Hematopoietic multipotent progenitor cell treated with erythropoietin and hydrocortisone succinate and interleukin-3 and kit ligand, for 6 days (in vitro differentiated cells): ENCODE measurements at regions not wholly inside any gene's neighbourhood (a gene's known extent, or its start where the extent isn't known, plus 50 kb on each side); places are given as distances from the start of the nearest gene placed in this dataset.

Source experiments
- DNase-seq: peaks from one replicate; pipeline ENCODE4 v3.0.0-alpha.2; 2015

GRCh38 chrX:39307488-39307887 lies 506.2 kb downstream of the MID1IP1 start:
- DNase-seq, result no peak

DNA sequence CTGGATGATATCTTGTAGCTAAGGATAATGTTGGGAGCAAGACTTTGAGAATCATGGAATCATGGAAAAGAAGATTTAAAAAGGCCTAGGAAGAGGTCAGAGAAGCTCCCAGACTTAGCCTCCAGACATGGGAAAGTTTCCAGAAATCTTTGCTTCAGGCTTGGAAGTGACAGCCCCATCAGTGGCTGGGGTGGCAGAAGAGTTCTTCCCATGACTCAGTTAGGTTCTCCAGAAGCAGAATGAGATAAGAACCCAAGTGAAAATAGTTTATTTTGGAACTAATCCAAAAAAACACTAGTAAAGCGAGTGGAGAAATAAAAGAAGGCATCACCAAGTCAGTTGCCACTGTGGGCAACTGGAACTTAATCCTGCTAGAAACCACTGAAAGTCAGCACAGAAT lies 506.9 kb downstream of the MID1IP1 start:
- no peak for DNase-seq

GRCh38 chrX:39309018-39309635 lies 507.9 kb downstream of the MID1IP1 start:
- no peak for DNase-seq

- DNase-seq, result peak; percentile 50
Measured at GRCh38 chrX:39309721-39310152, 508.5 kb downstream of the MID1IP1 start.

DNA sequence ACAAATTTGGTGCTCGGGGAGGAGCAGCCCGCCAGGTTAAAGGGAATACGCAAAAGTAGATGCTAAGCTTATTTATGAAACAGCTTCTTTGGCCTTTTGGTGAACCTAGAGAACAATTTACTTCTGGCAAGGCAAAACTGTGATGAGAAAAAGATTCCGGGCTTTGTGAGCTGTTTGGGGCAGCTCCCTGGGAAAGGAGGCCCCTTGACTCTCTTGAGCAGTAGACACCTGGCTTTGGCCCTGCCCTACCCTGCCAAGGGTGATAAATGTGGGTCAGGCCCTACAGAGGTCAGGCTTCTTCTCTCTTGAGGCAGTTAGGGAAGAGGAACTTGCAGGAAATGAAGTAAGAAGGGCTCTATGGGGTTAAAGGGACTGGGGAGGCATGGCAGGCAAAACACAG lies 509.6 kb downstream of the MID1IP1 start:
- no peak for DNase-seq

- no peak for DNase-seq
Measured at GRCh38 chrX:39311646-39312045, 510.4 kb downstream of the MID1IP1 start.

DNA sequence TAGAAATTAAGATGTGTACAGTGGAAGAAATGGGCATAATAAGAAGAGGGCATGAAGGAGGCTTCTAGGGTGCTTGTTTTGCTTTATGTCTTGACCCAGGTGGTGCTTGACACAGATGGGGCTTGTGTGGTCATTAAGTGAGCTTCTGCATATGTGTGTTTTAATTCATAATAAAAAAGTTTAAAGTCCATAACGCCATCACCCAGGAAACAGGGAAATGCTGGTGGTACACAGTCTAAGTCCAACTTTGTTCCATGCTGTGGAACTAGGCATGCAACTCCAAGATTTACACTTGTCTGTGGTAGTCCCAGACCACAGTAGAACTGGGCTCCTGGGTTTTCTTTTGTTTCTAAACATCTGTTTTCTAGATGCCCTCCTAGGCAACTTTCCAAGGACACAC lies 511.9 kb downstream of the MID1IP1 start:
- no peak for DNase-seq

- no peak for DNase-seq
Measured at GRCh38 chrX:39318506-39319343, 517.5 kb downstream of the MID1IP1 start.

DNA sequence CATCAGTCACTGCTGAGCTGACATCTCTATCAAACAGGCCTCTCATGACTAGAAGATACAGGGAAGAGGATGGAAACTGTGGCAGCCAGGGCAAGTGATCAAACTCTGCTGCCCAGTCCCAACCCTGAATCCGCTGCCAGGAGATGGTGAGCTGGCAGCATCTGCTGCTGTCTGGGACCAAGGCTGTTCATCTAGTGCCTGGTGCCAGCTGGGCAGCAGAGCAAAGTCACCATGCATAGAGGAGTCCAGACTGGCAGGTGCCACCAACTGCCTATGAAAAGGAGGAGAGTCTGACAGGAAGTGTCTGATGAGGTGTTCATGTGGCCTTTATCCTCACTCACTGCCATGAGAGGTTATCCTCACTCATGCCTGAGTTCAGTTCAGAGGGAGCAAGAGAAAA lies 518.9 kb downstream of the MID1IP1 start:
- no peak for DNase-seq

GRCh38 chrX:39322496-39322895 lies 521.2 kb downstream of the MID1IP1 start:
- DNase-seq, result no peak

DNA sequence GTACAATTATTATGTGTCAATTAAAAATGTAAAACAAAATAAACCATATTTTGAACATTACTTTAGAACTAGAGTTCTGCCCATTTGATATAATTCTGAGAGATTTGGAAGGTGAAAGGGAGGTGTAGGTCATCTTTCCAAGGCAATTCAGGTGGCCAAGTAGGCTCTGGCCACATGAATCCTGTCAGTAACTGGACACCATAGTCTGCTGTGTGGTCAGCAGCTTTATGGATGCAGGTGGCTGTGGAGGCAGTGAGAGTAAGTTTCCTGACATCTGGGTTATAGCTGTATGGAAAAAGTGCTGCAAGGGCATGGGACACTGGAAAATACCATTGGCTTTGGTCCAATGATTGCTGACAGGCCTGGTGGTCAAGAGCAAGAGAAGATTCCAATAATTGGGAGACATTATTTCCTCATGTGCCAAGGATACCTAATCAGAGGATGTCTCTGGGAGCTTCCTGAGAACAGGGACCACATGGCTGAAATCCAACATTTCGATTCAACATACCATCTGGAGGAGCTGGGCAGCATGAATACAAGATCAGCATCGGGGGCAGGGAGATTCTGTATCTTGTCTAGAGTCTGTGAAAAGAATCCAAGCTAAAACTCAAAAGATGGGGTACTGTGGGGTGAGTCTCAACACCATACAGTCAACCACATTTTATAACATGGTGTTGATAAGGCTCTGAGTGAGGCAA lies 523.1 kb downstream of the MID1IP1 start:
- DNase-seq, result no peak

DNA sequence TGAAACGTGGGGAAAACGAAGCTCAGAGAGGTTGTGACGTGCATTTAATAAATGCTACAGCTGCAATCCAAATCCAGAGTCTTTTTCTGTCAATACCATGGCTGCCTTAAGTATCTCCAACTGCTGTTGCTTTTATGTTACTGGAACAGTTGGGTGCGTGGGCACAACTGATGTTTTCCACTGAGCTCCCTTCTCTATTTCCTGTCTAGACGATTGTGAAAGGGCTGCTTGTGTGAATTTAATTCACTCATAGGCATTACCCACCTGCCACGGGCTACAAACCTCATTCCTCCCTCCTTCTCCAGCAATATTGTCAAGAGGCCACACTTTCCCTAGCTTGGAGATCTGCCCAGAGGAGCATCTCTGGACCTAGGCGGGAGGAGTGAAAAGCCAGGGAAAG lies 526.0 kb downstream of the MID1IP1 start:
- no peak for DNase-seq

- no peak for DNase-seq
Measured at GRCh38 chrX:39327705-39328104, 526.4 kb downstream of the MID1IP1 start.

GRCh38 chrX:39328661-39329060 lies 527.4 kb downstream of the MID1IP1 start:
- no peak for DNase-seq

DNA sequence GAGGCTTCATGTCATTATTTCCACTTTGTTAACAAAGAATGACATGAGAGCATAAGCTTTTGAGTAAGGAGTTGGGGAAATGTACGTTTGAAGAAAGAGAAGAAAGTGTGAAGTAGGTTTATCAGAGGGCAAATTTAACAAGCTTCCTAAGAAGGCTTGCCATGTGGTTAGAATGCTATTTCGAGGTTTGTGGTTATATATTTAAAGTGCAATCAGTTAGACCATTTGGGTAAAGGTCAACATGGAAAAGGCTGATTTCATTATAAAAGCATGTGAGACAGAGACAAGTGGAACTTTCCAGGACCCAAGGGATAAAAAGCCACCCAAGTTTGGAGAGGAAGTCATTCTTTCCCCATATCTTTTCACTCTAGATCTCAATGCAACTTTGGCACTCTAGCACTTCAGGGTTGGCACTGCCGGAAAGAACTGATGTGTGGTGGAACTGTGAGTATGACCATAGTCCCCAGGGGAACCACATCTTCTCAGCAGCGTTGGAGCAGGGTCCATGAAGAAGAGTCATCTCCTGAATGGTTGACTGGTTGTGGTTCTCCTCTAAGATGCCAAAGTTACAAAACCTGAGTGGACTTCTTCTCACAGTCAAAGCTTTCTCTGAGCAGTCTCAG lies 529.9 kb downstream of the MID1IP1 start:
- peak; percentile 16 for DNase-seq

GRCh38 chrX:39333451-39333850 lies 532.2 kb downstream of the MID1IP1 start:
- no peak for DNase-seq

GRCh38 chrX:39335513-39336235 lies 534.4 kb downstream of the MID1IP1 start:
- DNase-seq, result peak; percentile 28

GRCh38 chrX:39336671-39337311 lies 535.5 kb downstream of the MID1IP1 start:
- peak; percentile 29 for DNase-seq

- DNase-seq, result no peak
Measured at GRCh38 chrX:39337451-39337850, 536.2 kb downstream of the MID1IP1 start.

DNA sequence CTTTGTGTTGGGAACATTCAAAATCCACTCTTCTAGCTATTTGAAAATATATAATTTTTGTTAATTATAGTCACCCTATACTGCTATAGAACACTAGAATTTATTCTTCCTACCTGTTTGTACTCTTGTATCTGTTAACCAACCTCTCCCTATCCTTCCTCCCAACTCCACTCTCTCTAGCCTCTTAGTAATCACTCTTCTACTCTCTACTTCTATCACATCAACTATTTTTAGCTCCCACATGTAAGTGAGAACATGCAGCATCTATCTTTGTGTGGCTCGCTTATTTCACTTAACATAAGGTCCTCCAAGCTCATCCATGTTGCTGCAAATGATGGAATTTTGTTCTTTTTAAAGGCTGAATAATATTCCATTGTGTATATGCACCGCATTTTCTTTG lies 537.3 kb downstream of the MID1IP1 start:
- no peak for DNase-seq

DNA sequence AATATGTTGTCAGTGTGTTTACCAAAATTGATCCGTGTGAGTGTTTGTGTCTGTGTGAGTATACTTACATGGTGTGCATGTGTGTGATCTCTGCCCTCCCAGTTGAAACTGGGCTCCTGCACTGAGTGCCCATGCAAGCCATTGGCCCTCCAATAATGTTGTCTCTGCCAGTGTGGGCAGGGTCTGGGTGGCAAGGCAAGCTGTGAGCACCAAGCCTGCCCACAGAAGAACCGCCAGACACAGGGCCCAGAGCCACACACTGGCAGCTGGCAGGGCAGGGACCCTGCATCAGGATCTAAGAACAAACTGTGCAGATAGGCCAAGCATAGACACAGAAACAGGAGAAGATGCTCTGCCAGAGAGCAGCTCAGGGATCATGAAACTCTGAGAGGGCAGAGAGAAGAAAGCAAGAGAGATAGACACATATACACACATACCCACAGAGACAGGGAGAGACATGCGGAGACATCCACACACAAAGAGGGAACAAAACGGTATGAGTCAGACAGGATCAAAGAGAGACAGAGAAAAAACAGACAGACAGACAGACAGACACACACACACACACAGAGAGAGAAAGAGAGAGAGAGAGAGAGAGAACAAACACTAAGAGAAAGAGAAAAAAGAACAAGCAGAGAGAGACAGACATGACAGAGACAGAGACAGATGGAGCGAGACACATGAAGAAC lies 555.0 kb downstream of the MID1IP1 start:
- no peak for DNase-seq

DNA sequence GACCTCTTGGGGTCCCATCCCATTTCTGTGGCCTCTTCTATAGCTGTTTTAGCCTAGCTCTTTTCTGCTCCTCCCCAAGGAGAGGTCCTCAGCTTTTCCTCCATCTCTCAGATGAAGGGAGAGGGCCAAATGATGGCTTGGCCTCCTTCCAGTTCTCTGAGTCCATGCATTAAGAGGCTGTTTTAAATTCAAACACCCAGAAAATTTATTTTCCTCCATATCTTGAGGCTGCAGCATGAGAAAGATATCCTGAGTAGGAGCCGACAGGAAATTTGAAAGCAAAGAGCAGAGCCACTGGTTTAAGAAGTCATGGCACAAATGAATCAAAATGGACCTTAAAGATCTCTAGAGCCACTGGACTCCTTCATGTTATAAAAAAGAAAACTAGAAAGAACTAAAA lies 558.8 kb downstream of the MID1IP1 start:
- DNase-seq, result no peak
